Rectal smooth muscle tissue (tissue), 1 donor: ENCODE measurements at regions not wholly inside any gene's neighbourhood (a gene's known extent, or its start where the extent isn't known, plus 50 kb on each side); places are given as distances from the start of the nearest gene placed in this dataset.

Source experiments
- H3K27ac ChIP-seq: one replicate; pipeline ENCODE4 v1.7.0; 2013; ENCODE audit warnings: low read depth, low read length, inconsistent platforms
- H3K27me3 ChIP-seq: one replicate; pipeline ENCODE4 v1.7.0; 2013; ENCODE audit warnings: low read length; ENCODE audit not compliant: control insufficient read depth, insufficient read depth
- H3K36me3 ChIP-seq: one replicate; pipeline ENCODE4 v1.7.0; 2013; ENCODE audit warnings: low read length; ENCODE audit not compliant: control insufficient read depth, insufficient read depth
- H3K4me1 ChIP-seq: one replicate; pipeline ENCODE4 v1.7.0; 2013; ENCODE audit warnings: low read length; ENCODE audit not compliant: control insufficient read depth, insufficient read depth
- H3K4me3 ChIP-seq: one replicate; pipeline ENCODE4 v1.7.0; 2013; ENCODE audit warnings: low read length
- H3K9ac ChIP-seq: one replicate; pipeline ENCODE4 v1.7.0; 2013; ENCODE audit warnings: low read length

- Histone ChIP-seq H3K36me3 (no peaks in the 10 kb centered on the region), H3K4me3 (no peak overlapping the region)
Measured at GRCh38 chr4:159447296-159447695, 344.4 kb downstream of the RAPGEF2 start.

GRCh38 chr4:159451006-159451405 is 348.1 kb downstream of the RAPGEF2 start:
- H3K9ac ChIP-seq: no peak overlapping the region
- H3K27me3 ChIP-seq: no peaks in the 10 kb centered on the region
- no peaks in the 10 kb centered on the region for H3K36me3 ChIP-seq
- H3K4me1 ChIP-seq: no peaks in the 10 kb centered on the region
- H3K4me3 ChIP-seq: no peak overlapping the region
- H3K27ac ChIP-seq: no peak overlapping the region

More at GRCh38 chr4:159447296-159447695, 344.4 kb downstream of the RAPGEF2 start:
- no peak overlapping the region for H3K27ac ChIP-seq
- H3K27me3 ChIP-seq: no peaks in the 10 kb centered on the region
- H3K4me1 ChIP-seq: no peaks in the 10 kb centered on the region
- no peak overlapping the region for H3K9ac ChIP-seq

GRCh38 chr4:159455675-159456237 is 352.9 kb downstream of the RAPGEF2 start:
- Histone ChIP-seq H3K4me3 (no peak overlapping the region), H3K36me3 (no peaks in the 10 kb centered on the region), H3K27me3 (no peaks in the 10 kb centered on the region), H3K4me1 (no peaks in the 10 kb centered on the region), H3K9ac (no peak overlapping the region), H3K27ac (no peak overlapping the region)

DNA sequence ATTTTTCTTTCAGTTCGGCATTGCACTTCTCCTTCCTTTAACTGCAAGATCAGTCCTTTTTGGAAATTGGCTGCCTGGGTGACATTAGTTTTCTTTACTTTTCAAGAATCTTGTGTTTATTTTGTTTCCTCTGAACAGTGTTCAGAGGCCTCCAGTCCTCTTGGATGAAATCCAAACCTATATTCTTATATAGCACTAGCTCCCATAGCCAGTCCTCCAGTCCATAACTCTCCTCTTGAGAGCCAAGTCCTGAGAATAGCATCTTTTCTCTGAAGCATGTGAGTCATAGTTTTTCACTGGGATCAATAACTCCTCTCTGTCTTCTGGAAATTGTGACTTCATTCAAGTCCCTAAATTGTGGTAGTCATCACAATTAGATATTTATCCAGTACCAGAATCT is 357.5 kb downstream of the RAPGEF2 start:
- Histone ChIP-seq H3K4me3 (no peak overlapping the region), H3K27ac (no peak overlapping the region), H3K36me3 (no peaks in the 10 kb centered on the region), H3K27me3 (no peaks in the 10 kb centered on the region), H3K4me1 (no peaks in the 10 kb centered on the region), H3K9ac (no peak overlapping the region)

GRCh38 chr4:159463235-159463634 is 360.4 kb downstream of the RAPGEF2 start:
- H3K4me1 ChIP-seq: no peaks in the 10 kb centered on the region
- no peaks in the 10 kb centered on the region for H3K36me3 ChIP-seq
- H3K27ac ChIP-seq: no peak overlapping the region
- H3K27me3 ChIP-seq: no peaks in the 10 kb centered on the region
- H3K9ac ChIP-seq: no peak overlapping the region
- H3K4me3 ChIP-seq: no peak overlapping the region

DNA sequence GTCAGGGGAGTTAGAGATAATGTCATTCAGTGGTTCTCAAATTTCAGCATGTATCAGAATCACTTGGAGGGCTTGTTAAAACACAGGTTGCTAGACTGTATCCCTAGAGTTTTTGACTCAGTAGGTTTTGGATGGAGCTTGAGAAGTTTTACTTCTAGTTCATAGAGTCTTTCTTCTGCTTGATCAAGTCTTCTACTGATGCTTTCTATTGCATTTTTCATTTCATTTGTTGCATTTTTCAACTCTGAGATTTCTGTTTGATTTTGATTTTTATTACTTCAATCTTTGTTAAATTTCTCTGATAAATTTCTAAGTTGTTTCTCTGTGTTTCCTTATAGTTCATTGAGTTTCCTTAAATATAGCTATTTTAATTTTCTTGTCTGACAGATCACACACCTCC is 361.4 kb downstream of the RAPGEF2 start:
- H3K9ac ChIP-seq: no peak overlapping the region
- no peaks in the 10 kb centered on the region for H3K4me1 ChIP-seq
- H3K36me3 ChIP-seq: no peaks in the 10 kb centered on the region
- no peak overlapping the region for H3K27ac ChIP-seq
- H3K27me3 ChIP-seq: no peaks in the 10 kb centered on the region
- H3K4me3 ChIP-seq: no peak overlapping the region

DNA sequence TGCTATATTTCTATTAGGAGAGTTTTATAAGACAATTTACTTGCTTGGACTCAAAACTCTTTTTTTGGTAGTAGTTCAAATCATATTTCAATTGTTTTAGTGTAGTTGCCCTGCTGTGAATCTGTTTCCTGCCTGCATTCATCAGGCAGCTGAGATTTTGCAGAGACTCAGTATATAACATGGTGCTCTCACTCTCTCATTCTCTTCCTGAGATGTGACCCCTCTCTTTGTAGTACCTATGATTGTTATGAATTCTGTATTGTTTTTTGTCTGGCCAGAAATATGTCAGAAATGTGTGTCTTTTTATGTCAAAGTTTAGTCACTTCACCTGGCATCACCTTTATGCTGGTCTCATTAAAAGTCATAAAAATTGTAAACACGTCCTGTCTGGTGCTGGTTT is 374.0 kb downstream of the RAPGEF2 start:
- Histone ChIP-seq H3K4me1 (no peaks in the 10 kb centered on the region), H3K9ac (no peak overlapping the region), H3K4me3 (no peak overlapping the region), H3K27ac (no peak overlapping the region), H3K36me3 (no peaks in the 10 kb centered on the region), H3K27me3 (no peaks in the 10 kb centered on the region)

DNA sequence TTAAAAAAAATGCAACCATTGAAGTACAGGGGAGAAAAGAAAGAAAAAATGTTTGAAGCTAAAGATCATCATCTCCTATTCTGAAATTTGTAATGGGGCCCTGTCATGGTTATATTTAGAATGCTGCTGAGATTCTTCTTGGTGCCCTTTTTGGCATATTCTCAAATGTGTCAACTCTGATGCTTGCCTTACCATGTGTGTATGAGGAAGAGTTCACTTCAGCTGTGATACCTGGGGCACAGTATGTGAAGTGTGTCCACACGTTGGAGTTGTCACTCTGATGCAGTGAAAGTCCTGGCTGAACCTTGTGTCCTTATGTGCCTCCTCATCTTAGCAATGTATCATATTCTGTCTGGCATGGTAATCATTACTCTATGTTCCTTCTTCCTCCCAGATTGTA is 377.9 kb downstream of the RAPGEF2 start:
- Histone ChIP-seq H3K27ac (no peak overlapping the region), H3K27me3 (no peaks in the 10 kb centered on the region), H3K9ac (no peak overlapping the region), H3K36me3 (no peaks in the 10 kb centered on the region), H3K4me3 (no peak overlapping the region), H3K4me1 (no peaks in the 10 kb centered on the region)

GRCh38 chr4:159481936-159482335 is 379.1 kb downstream of the RAPGEF2 start:
- no peaks in the 10 kb centered on the region for H3K36me3 ChIP-seq
- H3K27ac ChIP-seq: no peak overlapping the region
- no peaks in the 10 kb centered on the region for H3K27me3 ChIP-seq
- no peak overlapping the region for H3K9ac ChIP-seq
- no peaks in the 10 kb centered on the region for H3K4me1 ChIP-seq
- no peak overlapping the region for H3K4me3 ChIP-seq

DNA sequence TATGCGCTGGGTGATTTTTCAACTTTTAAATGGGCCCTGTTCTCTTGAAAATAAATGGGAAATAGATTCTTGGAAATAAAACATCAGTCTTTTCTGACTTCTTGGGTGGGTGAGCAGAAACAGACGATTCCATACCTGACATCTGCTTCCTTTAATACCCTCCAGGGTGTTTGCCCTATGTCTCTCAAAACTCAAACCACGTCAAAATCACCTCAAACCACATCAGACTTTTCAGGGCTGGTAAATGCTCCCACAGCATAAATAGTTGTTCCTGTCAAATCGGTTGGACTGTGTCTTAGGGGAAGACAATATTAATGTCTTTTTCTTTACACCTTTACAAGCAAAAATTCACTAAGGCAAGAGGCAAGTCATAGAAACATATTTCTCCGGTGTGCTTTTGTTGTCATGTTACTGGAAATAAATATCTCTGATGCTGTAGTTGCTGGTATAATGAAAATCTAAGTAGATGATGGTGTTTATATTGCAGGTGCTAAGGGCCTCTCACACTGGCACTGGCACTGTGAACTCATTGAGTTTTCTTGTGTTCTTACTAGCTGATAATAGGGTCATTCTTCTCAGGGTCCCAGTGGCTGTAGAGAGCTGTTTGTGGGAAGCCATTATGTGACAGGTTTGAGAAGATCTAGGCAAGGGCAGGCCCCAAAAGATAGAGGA is 380.4 kb downstream of the RAPGEF2 start:
- H3K27ac ChIP-seq: no peak overlapping the region
- no peaks in the 10 kb centered on the region for H3K27me3 ChIP-seq

GRCh38 chr4:159483782-159484741 is 381.2 kb downstream of the RAPGEF2 start:
- Histone ChIP-seq H3K4me1 (no peaks in the 10 kb centered on the region), H3K27ac (no peak overlapping the region), H3K36me3 (no peaks in the 10 kb centered on the region), H3K9ac (no peak overlapping the region), H3K4me3 (no peak overlapping the region), H3K27me3 (no peaks in the 10 kb centered on the region)

More for the DNA sequence above, 380.4 kb downstream of the RAPGEF2 start:
- Histone ChIP-seq H3K36me3 (no peaks in the 10 kb centered on the region), H3K4me1 (no peaks in the 10 kb centered on the region), H3K4me3 (no peak overlapping the region), H3K9ac (no peak overlapping the region)

- no peak overlapping the region for H3K27ac ChIP-seq
- H3K4me3 ChIP-seq: no peak overlapping the region
- H3K4me1 ChIP-seq: no peaks in the 10 kb centered on the region
- no peak overlapping the region for H3K9ac ChIP-seq
- H3K36me3 ChIP-seq: no peaks in the 10 kb centered on the region
- H3K27me3 ChIP-seq: no peaks in the 10 kb centered on the region
Measured at GRCh38 chr4:159484864-159485263, 382.0 kb downstream of the RAPGEF2 start.
